Stimulated activated CD4-positive, alpha-beta T cell treated with anti-CD3 and anti-CD28 coated beads, Interleukin-2, amount 100 ng/mL, for 48 hours (primary cell): ENCODE measurements at regions not wholly inside any gene's neighbourhood (a gene's known extent, or its start where the extent isn't known, plus 50 kb on each side); places are given as distances from the start of the nearest gene placed in this dataset.
"Not testable (repeated sequence)": the region's sequence is repeated elsewhere in the genome, so short reads cannot be mapped to it uniquely, and the experiment has no call there.

Source experiments
- DNase-seq, 2 donors: peaks; one replicate each; pipeline ENCODE4 v3.0.0-alpha.2; 2020

DNA sequence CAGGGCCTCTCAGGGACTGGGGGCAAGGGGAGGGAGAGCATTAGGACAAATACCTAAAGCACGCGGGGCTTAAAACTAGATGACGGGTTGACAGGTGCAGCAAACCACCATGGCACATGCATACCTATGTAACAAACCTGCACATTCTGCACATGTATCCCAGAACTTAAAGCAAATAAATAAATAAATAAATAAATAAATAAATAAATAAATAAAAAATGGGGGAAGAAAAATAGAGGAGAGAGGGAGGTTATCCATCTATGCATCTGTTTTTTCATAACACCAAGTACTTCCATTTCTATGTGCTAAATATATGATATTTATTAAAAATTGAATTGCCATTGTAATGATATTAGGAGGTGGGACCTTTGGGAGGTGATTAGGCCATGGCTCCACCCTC is 539.5 kb downstream of the TRIML1 start:
- not testable (repeated sequence) for DNase-seq

DNA sequence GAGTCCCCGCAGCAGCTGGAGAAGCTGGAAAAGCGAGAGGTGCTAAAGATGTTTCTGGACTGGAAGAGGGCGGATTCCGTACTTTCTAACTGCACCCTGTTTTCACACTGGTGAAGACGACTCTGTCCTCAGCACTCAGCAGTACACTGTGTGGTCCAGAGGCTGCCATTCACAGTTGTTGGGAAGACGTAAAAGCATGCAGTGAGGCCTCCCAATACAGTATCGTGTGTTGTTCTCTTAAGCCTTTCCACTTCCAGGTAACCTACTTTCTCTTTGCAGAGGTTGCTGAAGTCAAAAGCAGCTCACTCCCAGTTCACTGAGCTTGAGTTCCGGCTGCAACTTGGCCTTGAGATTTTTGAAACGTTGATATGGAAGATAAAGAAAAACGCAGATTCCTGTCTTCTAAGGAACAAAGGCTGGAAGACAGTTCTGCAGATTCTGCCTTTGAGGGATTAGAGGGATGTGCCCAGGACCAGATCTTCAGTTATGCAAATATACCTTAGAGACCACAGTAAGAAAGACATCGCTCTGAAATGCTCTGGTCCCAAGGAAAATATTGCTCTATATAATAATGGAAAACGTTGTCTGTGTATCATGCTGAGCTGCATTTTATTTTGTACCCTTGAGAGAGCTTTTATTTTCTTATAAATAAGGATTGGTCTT is 540.9 kb downstream of the TRIML1 start:
- DNase-seq = no peak

DNA sequence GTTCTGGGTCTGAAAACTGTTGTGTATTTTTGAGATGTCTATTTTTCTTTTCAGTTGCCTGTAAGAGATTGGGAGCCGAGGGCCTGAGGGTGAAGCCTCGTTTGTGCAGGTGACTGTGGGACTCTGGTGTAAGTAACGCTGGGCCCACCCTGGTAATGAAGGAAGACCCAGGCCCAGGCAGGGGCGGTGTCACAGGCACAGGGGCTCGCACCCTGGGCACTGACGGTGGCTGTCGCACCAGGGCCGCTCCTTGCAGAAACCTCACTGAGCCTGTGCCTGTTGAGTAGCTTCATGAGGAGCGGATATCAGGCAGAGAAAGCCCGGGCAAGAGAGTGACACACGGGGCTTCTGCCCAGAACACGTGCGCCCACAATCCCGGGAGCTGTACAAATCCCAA is 541.4 kb downstream of the TRIML1 start:
- DNase-seq = no peak

DNA sequence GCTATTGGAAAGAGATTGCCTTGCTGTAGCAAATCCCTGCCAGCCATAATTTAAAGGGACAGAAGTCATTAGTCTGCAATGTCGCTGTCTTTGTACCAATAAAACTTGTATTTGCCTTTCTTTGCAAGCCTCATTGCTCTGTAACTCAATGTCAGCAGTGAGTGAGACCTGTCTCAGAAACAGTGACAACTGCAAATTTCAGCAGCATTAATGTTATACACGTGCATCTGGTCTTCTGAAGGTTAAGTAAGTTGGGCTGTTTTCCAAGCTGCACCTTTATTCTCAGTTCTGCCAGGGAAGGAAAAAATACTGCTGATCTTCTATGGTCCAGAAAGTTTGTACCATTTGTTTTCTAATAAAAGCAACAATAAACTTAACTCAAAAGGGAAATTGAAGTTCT is 543.1 kb downstream of the TRIML1 start:
- no peak for DNase-seq

DNA sequence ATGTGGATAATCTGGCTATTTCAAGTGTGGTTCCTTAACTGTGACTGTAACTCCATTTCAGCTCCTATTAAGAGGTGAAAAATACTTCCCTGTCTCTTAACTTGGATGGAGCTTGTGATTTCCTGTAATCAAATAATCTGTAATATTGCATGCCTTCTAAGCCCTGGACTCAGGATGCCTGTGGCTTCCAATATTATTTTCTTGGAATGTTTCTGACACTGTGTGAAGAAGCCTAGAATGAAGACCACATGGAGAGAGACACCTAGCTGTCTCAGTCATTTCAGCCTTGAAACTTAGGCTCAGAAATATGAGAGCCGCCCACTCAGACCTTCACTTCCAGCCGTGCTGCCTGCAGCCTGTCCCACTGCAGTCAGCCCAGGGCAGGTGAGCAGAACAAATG is 544.3 kb downstream of the TRIML1 start:
- DNase-seq = no peak

DNA sequence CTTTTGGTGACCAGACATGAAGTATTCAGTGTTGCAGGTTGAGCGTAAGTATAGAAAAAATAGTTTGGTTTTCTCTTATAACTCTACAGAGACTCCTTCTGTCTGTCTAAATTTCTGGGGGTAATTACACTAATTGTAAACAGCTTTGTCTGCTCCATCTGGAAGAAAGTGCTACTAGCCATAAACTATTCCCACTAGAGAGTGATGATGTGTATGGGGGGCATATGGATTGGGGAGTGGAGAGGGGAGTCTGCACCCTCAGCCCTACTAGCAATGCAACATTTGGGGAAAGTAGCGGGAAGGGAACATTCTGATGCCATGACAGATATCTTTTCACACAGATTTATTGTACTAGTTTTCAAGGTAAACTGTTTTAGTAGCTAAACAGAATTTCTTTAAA is 549.7 kb downstream of the TRIML1 start:
- no peak for DNase-seq

DNA sequence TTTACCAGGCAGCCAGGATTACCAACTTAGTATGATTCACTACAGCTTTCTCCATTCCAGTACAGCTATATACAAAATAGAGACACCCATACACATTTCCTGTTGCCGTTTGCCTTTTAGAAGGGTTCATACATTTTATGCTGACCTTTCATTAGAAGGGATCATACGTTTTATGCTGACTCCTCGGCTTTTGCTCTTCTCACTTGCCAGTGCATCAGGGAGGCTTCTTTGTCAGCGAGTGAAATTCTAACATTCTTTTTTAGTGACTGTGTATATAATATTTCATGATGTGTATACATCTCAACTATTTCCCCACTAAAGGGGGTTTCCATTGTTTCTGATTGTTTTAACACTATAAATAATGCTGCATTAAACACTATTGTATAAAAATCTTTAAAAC is 552.6 kb downstream of the TRIML1 start:
- no peak for DNase-seq

DNA sequence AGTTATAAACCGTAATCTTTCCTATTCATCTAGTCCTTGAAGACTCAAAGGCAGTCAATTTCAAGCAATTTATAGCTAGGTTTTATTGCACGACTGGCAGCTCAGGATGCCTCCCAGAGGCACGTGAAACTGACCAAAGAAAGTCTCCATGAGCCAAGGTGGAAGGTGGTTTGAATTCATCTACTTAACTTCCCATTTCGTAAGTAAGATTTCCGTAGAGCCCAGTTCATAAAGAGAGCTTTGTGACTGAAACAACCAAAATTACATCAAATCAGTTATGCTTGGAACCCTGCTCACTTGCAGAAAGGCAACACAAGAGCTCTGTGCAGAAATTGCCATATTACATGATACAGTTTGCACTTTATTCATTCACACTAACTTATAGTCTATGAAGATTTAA is 556.0 kb downstream of the TRIML1 start:
- no peak for DNase-seq

DNA sequence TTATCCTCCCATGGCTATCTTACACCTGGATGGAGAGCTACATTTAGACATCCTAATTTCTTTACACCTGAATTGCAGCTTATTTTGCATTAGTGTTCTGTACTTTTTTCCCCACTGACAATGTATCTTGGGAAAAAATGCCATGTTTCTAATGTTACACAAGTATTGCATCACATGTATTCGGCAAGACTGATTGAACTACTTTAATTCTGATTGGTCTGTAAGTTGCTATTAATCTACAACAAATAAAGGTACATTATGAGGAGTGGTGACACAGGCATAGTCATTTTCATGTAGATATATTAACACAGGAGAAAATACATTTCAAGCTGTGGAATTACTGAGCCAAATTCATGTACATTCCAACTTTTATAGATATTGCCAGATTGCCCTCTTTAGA is 558.0 kb downstream of the TRIML1 start:
- DNase-seq = no peak

DNA sequence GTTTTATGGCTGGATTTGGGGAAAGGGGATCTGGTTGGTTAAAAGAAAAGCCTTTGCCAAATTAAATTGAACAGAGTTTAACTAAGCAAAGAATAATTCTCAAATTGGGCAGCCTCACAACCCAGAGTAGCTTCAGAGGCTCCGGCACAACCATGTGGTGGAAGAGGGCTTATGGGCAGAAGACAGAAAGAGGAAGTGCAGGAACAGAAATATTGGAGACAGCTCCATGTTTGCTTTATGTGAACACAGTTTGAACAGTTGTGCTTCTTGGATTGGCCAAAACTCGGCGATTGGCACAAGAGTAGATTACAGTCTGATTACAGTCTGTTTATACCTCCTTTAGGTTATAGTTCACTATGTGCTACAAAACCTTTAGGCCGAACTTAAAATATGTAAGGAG is 562.7 kb downstream of the TRIML1 start:
- DNase-seq = no peak

DNA sequence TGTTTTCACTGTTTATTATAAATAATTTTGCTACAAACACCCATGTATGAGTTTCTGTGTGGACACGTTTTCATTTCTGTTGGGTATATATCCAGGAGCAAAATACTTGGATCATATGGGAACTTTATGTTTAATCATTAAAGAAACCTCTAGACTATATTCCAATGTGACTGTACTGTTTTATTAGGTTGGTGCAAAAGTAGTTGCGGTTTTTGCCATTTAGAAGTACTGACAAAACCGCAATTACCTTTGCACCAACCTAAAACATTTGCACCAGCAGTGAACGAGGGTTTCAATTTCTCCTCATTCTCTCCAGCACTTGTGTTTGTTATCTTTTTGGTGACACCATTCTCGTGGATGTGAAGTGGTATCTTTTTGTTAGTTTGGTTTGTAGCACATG is 565.0 kb downstream of the TRIML1 start:
- no peak for DNase-seq

DNA sequence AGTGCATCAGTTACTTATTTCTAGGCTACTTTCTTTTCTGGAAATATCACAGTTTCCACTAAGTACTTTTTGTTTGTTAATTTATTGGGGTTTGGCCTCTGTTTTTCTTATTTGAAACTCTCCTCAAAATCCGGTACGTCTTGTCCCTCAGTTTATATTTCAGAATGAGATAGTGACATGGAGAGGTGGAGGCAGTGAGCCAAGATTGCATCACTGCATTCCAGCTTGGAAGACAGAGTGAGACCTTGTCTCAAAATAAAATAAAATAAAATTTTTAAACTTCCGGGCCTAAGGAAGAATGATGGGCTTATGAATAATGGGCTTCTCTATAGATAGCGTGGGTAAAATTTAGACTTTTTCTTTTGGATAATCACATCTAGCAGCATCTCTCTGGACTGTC is 567.8 kb downstream of the TRIML1 start:
- no peak for DNase-seq

DNA sequence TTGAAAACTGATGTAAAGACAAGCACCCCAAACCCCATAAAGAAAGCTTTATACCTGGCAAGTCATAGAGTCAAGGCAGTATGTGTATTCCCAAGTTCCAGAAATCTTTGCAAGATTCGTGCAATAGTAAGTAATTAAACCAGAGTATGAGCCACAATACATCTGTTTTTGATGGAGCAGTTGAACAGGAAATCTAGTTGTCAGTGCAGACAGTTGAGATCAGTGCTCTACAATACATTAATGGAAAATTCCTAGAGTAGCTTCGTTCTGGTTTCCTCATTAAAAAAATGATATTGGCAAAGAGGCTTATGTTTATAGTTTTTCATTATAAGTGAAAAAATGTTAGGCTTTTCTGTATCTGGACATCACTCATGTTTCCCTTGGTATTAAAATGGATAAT is 575.3 kb downstream of the TRIML1 start:
- no peak for DNase-seq

DNA sequence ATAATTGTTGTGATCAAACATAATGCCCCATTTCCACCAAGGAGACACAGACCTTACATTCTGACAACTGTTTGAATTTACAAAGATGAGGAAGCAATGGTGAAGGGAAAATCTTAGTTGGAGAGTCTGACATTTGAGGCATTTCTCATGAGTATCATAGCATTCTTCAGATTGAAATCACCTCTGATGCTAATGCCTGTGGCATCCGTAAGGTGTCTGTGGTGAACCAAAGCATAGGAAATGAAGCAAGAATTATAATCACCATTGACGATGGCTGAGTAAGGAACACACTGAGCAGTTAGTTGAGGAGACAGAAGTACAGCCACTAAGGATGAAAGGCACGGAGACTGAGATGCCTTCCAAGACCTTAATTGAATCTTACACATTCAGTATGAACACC is 575.7 kb downstream of the TRIML1 start:
- DNase-seq = no peak

DNA sequence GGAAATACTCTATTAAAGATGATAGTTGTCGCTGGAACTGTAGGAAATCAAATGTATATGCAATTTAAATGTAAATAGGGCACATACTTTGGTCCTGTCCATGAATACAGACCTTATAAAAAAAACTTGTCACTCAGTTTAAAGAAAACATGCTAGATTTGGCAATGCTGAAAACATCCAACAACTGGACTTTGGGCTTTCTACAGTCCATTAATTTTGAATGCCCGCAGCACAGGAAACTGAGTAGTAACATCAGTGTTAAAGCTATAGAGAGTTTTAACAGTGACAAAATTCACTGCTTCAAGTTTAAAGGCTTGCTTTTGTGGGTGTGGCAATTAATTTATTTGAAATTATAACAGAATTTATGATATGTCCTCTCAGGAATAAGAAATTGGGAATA is 578.4 kb downstream of the TRIML1 start:
- DNase-seq = no peak

DNA sequence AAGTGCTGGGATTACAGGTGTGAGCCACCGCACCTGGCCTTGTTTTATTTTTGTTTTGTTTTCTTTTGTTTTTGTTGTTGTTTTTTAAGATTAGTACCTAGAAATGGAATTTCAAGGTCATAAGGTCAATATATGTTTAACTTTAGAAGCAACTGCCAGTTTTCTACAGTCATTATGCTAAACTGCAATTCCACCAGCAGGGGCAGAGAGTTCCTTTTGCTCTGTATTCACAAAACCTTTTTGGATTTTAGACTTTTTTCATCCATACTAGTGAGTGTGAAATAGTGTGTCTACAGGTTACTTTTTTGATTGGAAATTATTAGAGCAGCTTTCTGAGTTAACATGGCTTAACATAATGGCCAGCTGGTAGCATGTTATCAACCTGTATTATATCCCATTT is 580.6 kb downstream of the TRIML1 start:
- no peak for DNase-seq

DNA sequence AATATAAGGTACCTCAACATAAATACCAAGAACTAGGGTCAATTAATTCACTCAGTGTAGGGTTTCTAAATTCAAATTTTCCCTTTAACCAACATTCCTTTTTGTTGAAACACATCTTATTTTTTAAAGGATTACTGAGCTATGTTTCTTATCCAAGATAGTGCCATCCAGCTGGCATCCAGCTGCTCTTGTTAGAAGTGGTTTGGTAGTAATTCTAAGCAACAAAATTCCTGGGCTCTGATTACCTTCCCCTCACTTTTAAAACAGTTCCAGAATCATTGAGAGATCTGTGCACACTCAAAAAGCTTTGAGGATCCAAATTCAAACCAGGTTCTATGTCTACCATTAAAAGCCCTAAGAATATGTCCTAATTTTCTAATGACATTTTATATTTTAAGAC is 583.7 kb downstream of the TRIML1 start:
- DNase-seq = no peak

DNA sequence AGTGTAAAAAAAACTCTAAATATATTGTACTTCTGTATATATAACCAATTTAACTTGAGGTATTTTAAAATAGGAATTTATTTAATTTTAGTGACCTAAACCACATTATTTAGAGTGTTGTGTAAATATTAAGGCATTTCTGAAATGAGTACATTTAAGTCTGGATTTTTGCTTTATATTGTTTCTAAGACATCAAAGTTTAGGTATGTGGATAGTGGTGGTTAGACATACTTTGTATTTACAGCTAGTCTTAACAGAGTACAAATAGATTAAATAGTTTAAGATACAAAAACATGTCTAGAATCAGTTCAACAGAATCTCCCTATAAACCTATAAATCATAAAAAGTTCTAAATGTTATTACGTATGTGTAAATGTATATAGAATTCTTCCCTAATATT is 588.5 kb downstream of the TRIML1 start:
- DNase-seq = no peak

DNA sequence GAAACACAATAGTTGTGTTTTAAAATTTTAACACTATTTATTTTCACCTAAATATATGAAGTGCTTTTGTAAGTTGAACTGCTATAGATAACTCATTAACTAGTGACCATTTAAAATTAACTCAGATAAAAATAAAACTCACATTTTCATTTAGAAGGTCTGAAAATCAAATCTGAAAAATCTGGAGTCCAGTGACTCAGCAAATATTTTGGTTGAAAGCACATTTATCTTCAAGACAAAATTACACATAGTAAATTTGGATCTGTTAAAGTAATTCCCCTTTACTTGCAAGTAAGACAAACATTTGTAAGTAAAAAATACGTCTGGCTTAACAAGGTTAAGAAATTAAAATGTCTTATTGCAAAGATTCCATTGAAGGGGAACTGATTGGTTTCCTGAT is 589.1 kb downstream of the TRIML1 start:
- no peak for DNase-seq

DNA sequence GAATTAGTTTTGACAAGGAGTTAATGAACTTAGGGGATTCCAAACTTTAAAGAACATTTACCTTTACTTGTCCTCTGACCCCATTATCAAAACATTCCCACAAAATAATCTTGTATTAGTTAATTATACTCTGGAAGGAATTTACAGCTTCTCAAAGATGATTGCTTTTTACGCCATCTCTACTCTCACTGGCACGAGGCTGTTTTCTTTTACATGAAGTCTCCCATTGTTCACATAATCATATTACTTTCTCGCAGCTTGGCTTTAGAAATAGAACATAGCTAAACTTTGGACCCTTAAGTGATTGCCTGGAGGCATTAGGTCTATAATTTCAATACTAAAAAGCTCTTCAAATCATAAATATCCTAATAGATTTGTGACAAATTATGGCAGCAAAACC is 592.9 kb downstream of the TRIML1 start:
- DNase-seq = no peak

DNA sequence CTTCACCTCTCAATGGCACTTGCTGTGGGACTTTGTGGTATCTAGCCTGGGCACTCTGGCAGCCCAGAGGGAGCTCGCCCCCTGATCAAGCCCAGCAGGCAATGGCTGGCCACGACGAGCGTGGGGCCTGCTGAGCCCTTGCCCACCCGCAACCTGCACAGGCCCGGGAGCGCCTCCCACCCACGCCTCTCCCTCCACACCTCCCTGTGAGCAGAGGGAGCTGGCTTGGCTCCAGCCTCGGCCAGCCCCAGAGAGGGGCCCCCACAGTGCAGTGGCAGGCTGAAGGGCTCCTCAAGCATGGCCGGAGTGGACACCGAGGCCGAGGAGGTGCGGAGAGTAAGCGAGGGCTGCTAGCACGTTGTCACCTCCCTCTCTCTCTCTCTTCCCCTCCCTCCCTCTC is 595.8 kb downstream of the TRIML1 start:
- DNase-seq = no peak

DNA sequence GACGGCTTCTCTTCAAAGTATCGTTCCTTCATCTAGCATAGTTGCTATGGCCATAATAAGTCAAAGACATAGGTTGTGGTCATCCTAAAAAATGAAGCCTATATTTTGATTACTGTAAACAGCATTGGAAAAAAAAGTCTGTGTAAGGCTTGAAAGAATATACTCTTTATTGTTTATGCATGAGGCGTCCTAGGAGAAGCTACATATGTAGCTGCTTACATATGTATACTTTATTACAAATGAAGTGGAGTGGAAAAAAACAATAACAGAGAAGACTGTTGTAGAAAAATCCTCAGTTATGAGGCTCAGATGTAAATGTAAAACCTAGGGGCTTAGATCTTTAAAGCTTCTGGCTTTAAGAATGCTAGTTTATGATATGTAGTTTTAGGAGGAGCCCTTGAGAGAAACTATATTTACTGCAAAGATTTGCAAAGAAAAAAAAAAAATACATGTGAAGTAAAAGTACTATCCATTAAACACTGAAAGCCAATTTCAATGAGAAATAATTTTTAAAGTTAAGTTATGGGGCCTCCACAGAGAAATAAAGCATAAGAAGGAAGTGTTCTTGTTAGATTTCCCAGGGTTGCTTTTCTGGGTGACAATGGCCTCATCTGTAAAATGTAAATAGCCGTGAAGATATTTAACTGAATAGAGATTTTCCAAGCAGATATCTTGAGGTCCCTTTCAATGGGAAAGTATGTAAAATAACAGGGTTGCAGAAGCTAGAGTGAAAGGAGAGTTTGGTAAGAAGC is 598.2 kb downstream of the TRIML1 start:
- no peak for DNase-seq

DNA sequence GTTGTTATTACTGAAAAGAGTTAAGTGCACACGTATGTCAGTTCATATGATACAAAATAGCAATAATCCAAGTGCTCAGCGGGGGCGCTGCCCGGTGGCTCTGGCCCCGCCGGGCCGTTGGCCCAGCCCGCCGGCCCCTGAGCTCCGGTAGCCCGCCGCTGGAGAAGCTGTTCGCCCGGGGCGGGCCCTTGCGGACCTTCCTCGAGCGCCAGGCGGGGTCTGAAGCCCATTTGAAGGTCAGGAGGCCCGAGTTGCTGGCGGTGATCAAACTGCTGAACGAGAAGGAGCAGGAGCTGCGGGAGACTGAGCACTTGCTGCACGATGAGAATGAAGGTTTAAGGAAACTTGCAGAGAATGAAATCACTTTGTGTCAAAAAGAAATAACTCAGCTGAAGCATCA is 599.0 kb downstream of the TRIML1 start:
- not testable (repeated sequence) for DNase-seq

DNA sequence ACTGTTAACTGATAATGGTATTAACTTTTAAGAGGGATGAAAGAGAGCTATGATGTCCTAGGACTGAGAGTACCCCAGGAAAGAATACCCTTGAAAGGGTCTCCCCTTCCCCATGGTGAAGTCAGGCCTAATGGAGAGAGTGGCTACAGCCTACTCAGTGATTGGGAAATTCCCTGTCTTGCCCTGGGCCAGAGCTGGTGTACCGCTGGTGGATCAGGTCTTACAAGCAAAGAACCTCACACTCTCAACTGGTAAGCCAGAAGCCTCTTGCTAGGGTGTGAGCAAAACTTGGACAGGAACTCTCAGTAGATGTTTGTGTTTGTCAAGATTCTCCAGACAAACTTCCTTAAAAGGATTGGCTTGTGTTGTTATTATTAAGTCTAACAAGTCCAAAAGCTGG is 600.9 kb downstream of the TRIML1 start:
- DNase-seq = not testable (repeated sequence)

DNA sequence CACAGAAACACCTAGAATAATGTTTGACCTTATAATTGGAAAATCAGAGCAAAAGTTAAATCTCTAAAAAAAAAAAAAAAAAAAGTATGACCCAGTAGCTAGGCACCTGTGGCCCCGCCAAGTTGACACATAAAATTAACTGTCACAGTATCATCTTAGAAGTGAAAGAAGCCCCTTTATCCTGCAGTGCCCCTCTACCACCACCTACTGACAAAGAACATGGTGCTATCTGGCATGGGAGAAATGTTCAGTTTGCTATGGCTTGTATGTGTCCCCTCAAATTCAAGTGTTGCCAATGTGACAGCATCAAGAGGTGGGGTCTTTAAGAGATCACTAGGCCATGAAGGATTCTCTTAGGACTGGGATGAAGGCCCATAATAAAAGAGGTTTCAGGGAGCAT is 601.5 kb downstream of the TRIML1 start:
- DNase-seq = not testable (repeated sequence)
